ENCODE measurements at regions not wholly inside any gene's neighbourhood (a gene's known extent, or its start where the extent isn't known, plus 50 kb on each side); places are given as distances from the start of the nearest gene placed in this dataset.
A peak's percentile ranks its signal among the peaks of the same experiment; 100 is the strongest.
"Not testable (repeated sequence)": the region's sequence is repeated elsewhere in the genome, so short reads cannot be mapped to it uniquely, and the experiment has no call there.

GRCh38 chr3:115204475-115204874 lies 57.4 kb upstream of the ZBTB20 start:
- Histone ChIP-seq H3K27ac (ENCODE audit: insufficient read depth, low read depth, low read length, poor library complexity, severe bottlenecking) (no peak overlapping the region), H3K4me1 (ENCODE audit: control insufficient read depth, insufficient read depth, low read length) (no peaks in the 10 kb centered on the region), H3K9me3 (ENCODE audit: control insufficient read depth, low read length) (no peaks in the 10 kb centered on the region), H3K36me3 (ENCODE audit: control insufficient read depth, insufficient read depth, low read length) (no peaks in the 10 kb centered on the region), H3K27me3 (ENCODE audit: control insufficient read depth, insufficient read depth, low read length, poor library complexity, severe bottlenecking) (no peaks in the 10 kb centered on the region), H3K4me3 (ENCODE audit: insufficient read depth, low read depth, low read length) (no peak overlapping the region)

DNA sequence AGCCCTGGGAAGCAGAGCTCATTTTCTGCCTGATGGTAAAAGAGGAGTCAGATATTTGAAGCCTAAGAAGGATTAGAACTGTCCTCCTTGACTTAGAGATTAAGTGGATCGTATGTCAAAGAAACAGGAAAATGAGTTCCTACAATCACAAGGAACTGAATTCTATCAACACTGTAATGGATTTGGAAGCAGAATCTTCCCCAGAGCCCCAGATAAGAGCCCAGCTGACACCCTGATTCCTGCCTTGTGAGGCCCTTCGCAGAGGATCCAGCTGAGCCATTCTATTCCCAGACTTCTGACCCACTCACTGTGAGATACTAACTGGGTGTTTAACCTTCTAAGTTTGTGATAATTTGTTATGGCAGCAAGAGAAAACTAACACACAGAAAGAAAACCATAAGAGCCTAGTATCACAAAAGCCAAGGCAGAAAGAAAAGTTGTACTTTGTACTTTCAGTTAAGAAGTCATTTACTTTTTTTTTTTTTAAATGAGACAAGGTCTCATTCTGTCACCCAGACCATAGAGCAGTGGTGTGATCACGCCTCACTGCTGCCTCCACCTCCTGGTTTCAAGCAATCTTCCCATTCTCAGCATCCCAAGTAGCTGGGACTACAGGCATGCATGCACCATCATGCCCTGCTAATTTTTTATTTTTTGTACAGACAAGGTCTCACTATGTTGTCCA lies 61.1 kb upstream of the ZBTB20 start:
- H3K4me3 ChIP-seq (ENCODE audit: insufficient read depth, low read depth, low read length): no peak overlapping the region
- H3K27me3 ChIP-seq (ENCODE audit: control insufficient read depth, insufficient read depth, low read length, poor library complexity, severe bottlenecking): no peaks in the 10 kb centered on the region
- H3K4me1 ChIP-seq (ENCODE audit: control insufficient read depth, insufficient read depth, low read length): no peaks in the 10 kb centered on the region
- no peak overlapping the region for H3K27ac ChIP-seq (ENCODE audit: insufficient read depth, low read depth, low read length, poor library complexity, severe bottlenecking)
- H3K9me3 ChIP-seq (ENCODE audit: control insufficient read depth, low read length): no peaks in the 10 kb centered on the region
- 83 to 86% methylated on average over 3 of the region's 3 CpGs for WGBS, 2 experiments
- H3K36me3 ChIP-seq (ENCODE audit: control insufficient read depth, insufficient read depth, low read length): no peaks in the 10 kb centered on the region

- no peaks in the 10 kb centered on the region for H3K27me3 ChIP-seq (ENCODE audit: control insufficient read depth, insufficient read depth, low read length, poor library complexity, severe bottlenecking)
- H3K9me3 ChIP-seq (ENCODE audit: control insufficient read depth, low read length): no peaks in the 10 kb centered on the region
- no peak overlapping the region for H3K4me3 ChIP-seq (ENCODE audit: insufficient read depth, low read depth, low read length)
- no peaks in the 10 kb centered on the region for H3K36me3 ChIP-seq (ENCODE audit: control insufficient read depth, insufficient read depth, low read length)
- H3K4me1 ChIP-seq (ENCODE audit: control insufficient read depth, insufficient read depth, low read length): no peaks in the 10 kb centered on the region
- no peak overlapping the region for H3K27ac ChIP-seq (ENCODE audit: insufficient read depth, low read depth, low read length, poor library complexity, severe bottlenecking)
- WGBS, 2 experiments: 64 to 69% methylated on average over 4 of the region's 4 CpGs
Observed at GRCh38 chr3:115211810-115212492, 64.9 kb upstream of the ZBTB20 start.

DNA sequence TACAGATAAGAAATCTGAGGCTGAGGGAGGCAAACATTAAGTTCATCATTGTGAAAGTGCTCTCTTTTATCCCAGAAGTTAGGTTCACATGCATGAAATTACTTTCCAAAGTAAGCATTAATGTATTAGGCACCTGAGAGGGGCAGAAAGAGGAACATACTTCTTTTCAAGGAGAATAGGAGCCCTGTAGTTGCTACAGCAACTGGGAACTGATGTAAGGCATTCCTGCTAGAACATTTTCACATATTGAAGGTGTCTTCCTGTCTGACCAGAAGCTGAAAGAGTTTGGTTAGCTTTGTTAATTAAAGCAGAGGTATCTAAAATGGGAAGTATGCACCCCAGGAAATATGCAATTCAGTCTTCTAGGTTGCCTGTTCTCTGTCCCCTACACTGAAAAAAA lies 65.5 kb upstream of the ZBTB20 start:
- no peaks in the 10 kb centered on the region for H3K36me3 ChIP-seq (ENCODE audit: control insufficient read depth, insufficient read depth, low read length)
- no peaks in the 10 kb centered on the region for H3K4me1 ChIP-seq (ENCODE audit: control insufficient read depth, insufficient read depth, low read length)
- H3K27me3 ChIP-seq (ENCODE audit: control insufficient read depth, insufficient read depth, low read length, poor library complexity, severe bottlenecking): no peaks in the 10 kb centered on the region
- H3K27ac ChIP-seq (ENCODE audit: insufficient read depth, low read depth, low read length, poor library complexity, severe bottlenecking): peak overlapping the region; percentile 26
- H3K9me3 ChIP-seq (ENCODE audit: control insufficient read depth, low read length): no peaks in the 10 kb centered on the region
- H3K4me3 ChIP-seq (ENCODE audit: insufficient read depth, low read depth, low read length): no peak overlapping the region

DNA sequence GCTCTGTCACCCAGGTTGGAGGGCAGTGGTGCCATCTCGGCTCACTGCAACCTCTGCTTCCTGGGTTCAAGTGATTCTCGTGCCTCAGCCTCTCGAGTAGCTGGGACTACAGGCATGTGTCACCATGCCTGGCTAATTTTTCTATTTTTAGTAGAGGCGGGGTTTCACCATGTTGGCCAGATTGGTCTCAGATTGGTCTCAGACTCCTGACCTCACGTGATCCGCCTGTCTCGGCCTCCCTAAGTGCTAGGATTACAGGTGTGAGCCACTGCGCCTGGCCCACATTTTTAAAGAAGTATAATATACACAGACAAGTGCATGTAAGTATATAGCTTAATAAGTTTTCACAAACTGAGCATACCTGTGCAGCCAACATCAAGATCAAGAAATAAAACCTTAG lies 66.0 kb upstream of the ZBTB20 start:
- H3K4me1 ChIP-seq (ENCODE audit: control insufficient read depth, insufficient read depth, low read length); H3K4me3 ChIP-seq (ENCODE audit: insufficient read depth, low read depth, low read length); H3K27ac ChIP-seq (ENCODE audit: insufficient read depth, low read depth, low read length, poor library complexity, severe bottlenecking); H3K36me3 ChIP-seq (ENCODE audit: control insufficient read depth, insufficient read depth, low read length); H3K27me3 ChIP-seq (ENCODE audit: control insufficient read depth, insufficient read depth, low read length, poor library complexity, severe bottlenecking); H3K9me3 ChIP-seq (ENCODE audit: control insufficient read depth, low read length): not testable (repeated sequence)
- WGBS, 2 experiments: 86 to 89% methylated on average over 7 to 8 of the region's 8 CpGs

DNA sequence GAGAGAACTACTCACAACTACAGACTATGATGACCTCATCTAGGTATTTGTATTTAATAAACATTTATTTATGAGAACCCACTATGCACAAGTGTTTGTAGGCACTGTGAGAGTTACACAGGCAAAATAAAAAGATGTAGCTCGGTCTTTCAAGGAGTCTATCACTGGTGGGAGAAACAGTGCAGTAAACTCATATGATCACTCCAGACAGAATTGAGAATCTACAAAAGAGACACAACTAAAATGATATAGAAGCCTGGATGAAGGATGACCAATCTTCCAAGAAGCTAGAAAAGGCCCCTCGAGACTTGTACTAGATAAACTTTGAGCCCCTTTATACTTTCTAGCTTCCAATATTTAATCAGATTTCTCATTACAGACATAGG lies 70.2 kb upstream of the ZBTB20 start:
- Histone ChIP-seq H3K4me1 (ENCODE audit: control insufficient read depth, insufficient read depth, low read length) (peaks cover 4% of the 10 kb centered on the region), H3K27me3 (ENCODE audit: control insufficient read depth, insufficient read depth, low read length, poor library complexity, severe bottlenecking) (no peaks in the 10 kb centered on the region), H3K27ac (ENCODE audit: insufficient read depth, low read depth, low read length, poor library complexity, severe bottlenecking) (no peak overlapping the region), H3K4me3 (ENCODE audit: insufficient read depth, low read depth, low read length) (no peak overlapping the region), H3K9me3 (ENCODE audit: control insufficient read depth, low read length) (no peaks in the 10 kb centered on the region), H3K36me3 (ENCODE audit: control insufficient read depth, insufficient read depth, low read length) (no peaks in the 10 kb centered on the region)
- WGBS, 2 experiments: 16 to 28% methylated on average over 2 of the region's 2 CpGs

GRCh38 chr3:115217678-115218451 lies 70.8 kb upstream of the ZBTB20 start:
- WGBS, 2 experiments: 45% methylated on average over 4 to 6 of the region's 7 CpGs
- Histone ChIP-seq H3K27ac (ENCODE audit: insufficient read depth, low read depth, low read length, poor library complexity, severe bottlenecking) (no peak overlapping the region), H3K4me3 (ENCODE audit: insufficient read depth, low read depth, low read length) (no peak overlapping the region), H3K27me3 (ENCODE audit: control insufficient read depth, insufficient read depth, low read length, poor library complexity, severe bottlenecking) (no peaks in the 10 kb centered on the region), H3K9me3 (ENCODE audit: control insufficient read depth, low read length) (no peaks in the 10 kb centered on the region), H3K4me1 (ENCODE audit: control insufficient read depth, insufficient read depth, low read length) (peaks cover 4% of the 10 kb centered on the region), H3K36me3 (ENCODE audit: control insufficient read depth, insufficient read depth, low read length) (no peaks in the 10 kb centered on the region)

GRCh38 chr3:115218859-115219258 lies 71.8 kb upstream of the ZBTB20 start:
- Histone ChIP-seq H3K4me1 (ENCODE audit: control insufficient read depth, insufficient read depth, low read length) (peaks cover 4% of the 10 kb centered on the region), H3K36me3 (ENCODE audit: control insufficient read depth, insufficient read depth, low read length) (no peaks in the 10 kb centered on the region)
- WGBS, 2 experiments: 67% methylated on average over 1 of the region's 1 CpG; no CpG with 5 or more reads in 1 of the 2 experiments

DNA sequence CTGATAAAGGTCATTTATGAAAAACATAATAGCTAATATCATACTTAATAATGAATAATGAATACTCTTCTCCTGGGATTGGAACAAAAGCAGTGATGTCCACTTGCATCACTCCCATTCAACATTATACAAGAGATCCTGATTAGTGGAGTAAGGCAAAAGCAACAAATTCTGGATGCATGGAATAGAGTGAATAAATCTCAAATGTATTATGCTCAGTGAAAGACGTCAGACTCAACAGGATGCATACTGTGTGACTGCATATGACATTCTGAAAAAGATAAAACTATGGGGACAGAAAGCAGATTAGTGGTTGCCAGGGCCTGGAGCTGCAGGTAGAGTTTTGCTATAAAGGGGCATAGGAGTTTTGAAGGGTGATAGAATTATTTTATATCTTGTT lies 77.6 kb upstream of the ZBTB20 start:
- H3K27me3 ChIP-seq (ENCODE audit: control insufficient read depth, insufficient read depth, low read length, poor library complexity, severe bottlenecking): no peaks in the 10 kb centered on the region
- no peaks in the 10 kb centered on the region for H3K9me3 ChIP-seq (ENCODE audit: control insufficient read depth, low read length)
- no peak overlapping the region for H3K27ac ChIP-seq (ENCODE audit: insufficient read depth, low read depth, low read length, poor library complexity, severe bottlenecking)
- WGBS, 2 experiments: 91 to 94% methylated on average over 1 of the region's 1 CpG
- H3K4me1 ChIP-seq (ENCODE audit: control insufficient read depth, insufficient read depth, low read length): no peaks in the 10 kb centered on the region
- no peaks in the 10 kb centered on the region for H3K36me3 ChIP-seq (ENCODE audit: control insufficient read depth, insufficient read depth, low read length)
- H3K4me3 ChIP-seq (ENCODE audit: insufficient read depth, low read depth, low read length): no peak overlapping the region

More at GRCh38 chr3:115218859-115219258, 71.8 kb upstream of the ZBTB20 start:
- no peaks in the 10 kb centered on the region for H3K9me3 ChIP-seq (ENCODE audit: control insufficient read depth, low read length)
- no peaks in the 10 kb centered on the region for H3K27me3 ChIP-seq (ENCODE audit: control insufficient read depth, insufficient read depth, low read length, poor library complexity, severe bottlenecking)
- H3K4me3 ChIP-seq (ENCODE audit: insufficient read depth, low read depth, low read length): no peak overlapping the region
- no peak overlapping the region for H3K27ac ChIP-seq (ENCODE audit: insufficient read depth, low read depth, low read length, poor library complexity, severe bottlenecking)

DNA sequence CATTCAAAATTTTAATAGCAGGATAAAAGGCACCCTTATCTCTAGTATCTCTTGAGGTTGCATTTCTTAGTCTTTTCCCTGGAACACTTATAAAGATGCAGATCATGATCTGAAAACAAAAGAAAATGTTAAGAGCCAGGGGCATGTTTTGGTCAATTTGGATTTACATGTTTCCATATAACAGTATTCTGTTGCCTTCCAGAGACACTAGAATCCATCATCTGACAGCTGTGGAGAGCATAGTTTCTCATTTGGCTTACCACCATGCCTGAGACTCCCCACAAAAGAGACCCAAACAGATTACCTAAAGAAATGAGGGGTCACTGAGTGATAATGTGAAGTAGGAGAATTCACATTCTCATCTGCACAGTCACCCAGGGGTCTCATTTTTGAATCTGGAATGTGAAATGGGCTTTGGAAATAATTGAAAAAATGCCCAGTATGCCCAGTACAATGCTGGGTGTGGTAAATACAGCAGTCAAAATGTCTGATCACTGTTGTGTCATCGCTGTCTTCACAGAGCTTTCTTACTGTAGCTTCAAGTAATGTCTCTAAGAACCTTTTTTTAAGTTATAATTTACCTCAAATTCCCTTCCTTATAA lies 79.9 kb upstream of the ZBTB20 start:
- WGBS, 2 experiments: 100% methylated on average over 1 of the region's 1 CpG
- no peak overlapping the region for H3K4me3 ChIP-seq (ENCODE audit: insufficient read depth, low read depth, low read length)
- no peak overlapping the region for H3K27ac ChIP-seq (ENCODE audit: insufficient read depth, low read depth, low read length, poor library complexity, severe bottlenecking)

More for the DNA sequence above, 79.9 kb upstream of the ZBTB20 start:
- H3K27me3 ChIP-seq (ENCODE audit: control insufficient read depth, insufficient read depth, low read length, poor library complexity, severe bottlenecking): no peaks in the 10 kb centered on the region
- no peaks in the 10 kb centered on the region for H3K9me3 ChIP-seq (ENCODE audit: control insufficient read depth, low read length)
- no peaks in the 10 kb centered on the region for H3K4me1 ChIP-seq (ENCODE audit: control insufficient read depth, insufficient read depth, low read length)
- no peaks in the 10 kb centered on the region for H3K36me3 ChIP-seq (ENCODE audit: control insufficient read depth, insufficient read depth, low read length)
